Right lobe of liver (tissue), 6 donors: ENCODE measurements at regions not wholly inside any gene's neighbourhood (a gene's known extent, or its start where the extent isn't known, plus 50 kb on each side); places are given as distances from the start of the nearest gene placed in this dataset.

ENCODE experiments used
- ATAC-seq, 4 donors: fragments of 200-7000 bp; cut with Tn5 transposase; one replicate each; pipeline ENCODE4 v1.9.1; 2020; ENCODE audit warnings: mild to moderate bottlenecking in 4 of 4, moderate library complexity in 4 of 4
- DNase-seq, 3 donors: peaks; one replicate each; pipeline ENCODE4 v3.0.0-alpha.2; 2020
- H3K27ac ChIP-seq, 3 donors: fragments of 200-600 bp; one replicate each; pipeline ENCODE4 v1.8.0; 2022
- H3K27me3 ChIP-seq, 2 donors: fragments of 200-600 bp; one replicate each; pipeline ENCODE4 v1.8.0; 2022
- H3K36me3 ChIP-seq, 4 donors: fragments of 200-600 bp; sonication (generic) in 1 of 4; one replicate each; pipeline versions ENCODE4 v1.5.1 to v1.8.0; 2017 to 2022; ENCODE audit warnings: control low read depth in 1 of 4
- H3K4me1 ChIP-seq, 4 donors: fragments of 200-600 bp; sonication (generic) in 1 of 4; one replicate each; pipeline versions ENCODE4 v1.5.1 to v1.8.0; 2017 to 2022; ENCODE audit warnings: control low read depth in 1 of 4
- H3K4me3 ChIP-seq, 3 donors: fragments of 200-600 bp; one replicate each; pipeline ENCODE4 v1.8.0; 2022
- H3K9me3 ChIP-seq, 4 donors: fragments of 200-600 bp; sonication (generic) in 1 of 4; one replicate each; pipeline versions ENCODE4 v1.5.1 to v1.8.0; 2017 to 2022; ENCODE audit warnings: control low read depth in 1 of 4
- POLR2A ChIP-seq: fragments of 450-650 bp; IDR thresholded peaks from one replicate; pipeline ENCODE4 v1.6.1; 2017; ENCODE audit warnings: antibody characterized with exemption, mild to moderate bottlenecking
- WGBS: methylation state at CpG from one replicate; pipeline ENCODE4 v1.1.6; 2018; ENCODE audit warnings: low coverage, low lambda C conversion rate; ENCODE audit not compliant: insufficient coverage; ENCODE audit errors: missing lambda C conversion rate; 5-methylcytosine and 5-hydroxymethylcytosine counted together
- intact Hi-C, 2 donors: fragments of 100-400 bp; cut with DNase I; formaldehyde crosslinking; loops; one replicate each; pipeline versions ENCODE4 v1.11.2 to v1.14.1; 2022
- TF ChIP-seq, protein P1 (sequence below), 4 donors: fragments of 200-600 bp in 3 of 4; fragments of 450-650 bp in 1 of 4; IDR thresholded peaks; one replicate each; pipeline versions ENCODE4 v1.5.1 to v1.8.0; 2016 to 2022; ENCODE audit warnings: antibody characterized with exemption in 4 of 4, mild to moderate bottlenecking in 2 of 4
- donor health status: DM: no; HTN: yes; CAD: no.
- donor health status: DM: no; HTN: no; CAD: no.
- donor health status: DM: no; HTN: no; CAD: no.
- donor health status: DM: no; HTN: yes; CAD: no.
- donor health status: DM: no; HTN: yes; CAD: no.

- TF ChIP-seq POLR2A: no peak
- TF ChIP-seq, protein P1, sequence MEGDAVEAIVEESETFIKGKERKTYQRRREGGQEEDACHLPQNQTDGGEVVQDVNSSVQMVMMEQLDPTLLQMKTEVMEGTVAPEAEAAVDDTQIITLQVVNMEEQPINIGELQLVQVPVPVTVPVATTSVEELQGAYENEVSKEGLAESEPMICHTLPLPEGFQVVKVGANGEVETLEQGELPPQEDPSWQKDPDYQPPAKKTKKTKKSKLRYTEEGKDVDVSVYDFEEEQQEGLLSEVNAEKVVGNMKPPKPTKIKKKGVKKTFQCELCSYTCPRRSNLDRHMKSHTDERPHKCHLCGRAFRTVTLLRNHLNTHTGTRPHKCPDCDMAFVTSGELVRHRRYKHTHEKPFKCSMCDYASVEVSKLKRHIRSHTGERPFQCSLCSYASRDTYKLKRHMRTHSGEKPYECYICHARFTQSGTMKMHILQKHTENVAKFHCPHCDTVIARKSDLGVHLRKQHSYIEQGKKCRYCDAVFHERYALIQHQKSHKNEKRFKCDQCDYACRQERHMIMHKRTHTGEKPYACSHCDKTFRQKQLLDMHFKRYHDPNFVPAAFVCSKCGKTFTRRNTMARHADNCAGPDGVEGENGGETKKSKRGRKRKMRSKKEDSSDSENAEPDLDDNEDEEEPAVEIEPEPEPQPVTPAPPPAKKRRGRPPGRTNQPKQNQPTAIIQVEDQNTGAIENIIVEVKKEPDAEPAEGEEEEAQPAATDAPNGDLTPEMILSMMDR (IDR thresholded peaks at IDR 0.05): no peak
- Histone ChIP-seq H3K27ac (no peak overlapping the region), H3K4me3 (no peak overlapping the region), H3K27me3 (no peaks in the 10 kb centered on the region), H3K4me1 (no peaks in the 10 kb centered on the region), H3K9me3 (no peaks in the 10 kb centered on the region), H3K36me3 (no peaks in the 10 kb centered on the region)
- 70% methylated on average over 7 of the region's 8 CpGs for WGBS
- no peak for DNase-seq
- intact Hi-C loops: no loop called here
- ATAC-seq: no peak
Observed at GRCh38 chr3:170699158-170700053, 113.5 kb upstream of the SLC7A14 start.

- TF ChIP-seq, protein P1 (IDR thresholded peaks at IDR 0.05): no peak
- TF ChIP-seq POLR2A: no peak
- no peaks in the 10 kb centered on the region for H3K27me3 ChIP-seq
- ATAC-seq (no peak), DNase-seq (no peak)
- H3K4me3 ChIP-seq: no peak overlapping the region
- intact Hi-C loops: no loop called here
- no peak overlapping the region for H3K27ac ChIP-seq
- WGBS: 54% methylated on average over 3 of the region's 3 CpGs
- H3K9me3 ChIP-seq: no peaks in the 10 kb centered on the region
- H3K36me3 ChIP-seq: no peaks in the 10 kb centered on the region
- no peaks in the 10 kb centered on the region for H3K4me1 ChIP-seq
Observed at GRCh38 chr3:170697908-170698307, 112.0 kb upstream of the SLC7A14 start.

DNA sequence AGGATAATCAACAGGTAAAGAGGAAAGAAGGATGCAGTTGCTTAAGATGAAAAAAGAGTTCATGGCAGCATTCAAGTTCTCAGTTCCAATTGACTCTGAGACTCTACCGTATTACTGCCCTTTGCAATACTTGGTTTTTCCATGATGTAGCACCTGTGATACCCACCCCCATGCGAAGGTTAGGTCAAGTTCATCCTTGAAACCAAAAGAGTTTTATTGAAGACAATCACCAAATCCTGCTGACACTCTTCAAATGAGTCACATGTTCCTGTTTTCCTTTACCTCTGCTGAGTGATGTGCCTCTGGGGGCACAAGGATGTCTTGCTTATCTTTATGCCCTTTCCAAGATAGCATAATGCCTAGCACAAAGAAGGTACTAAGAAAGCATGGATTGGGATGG is 111.3 kb upstream of the SLC7A14 start:
- DNase-seq: no peak
- ATAC-seq: no peak
- Histone ChIP-seq H3K4me3 (no peak overlapping the region), H3K9me3 (no peaks in the 10 kb centered on the region), H3K4me1 (no peaks in the 10 kb centered on the region), H3K36me3 (no peaks in the 10 kb centered on the region), H3K27ac (no peak overlapping the region), H3K27me3 (no peaks in the 10 kb centered on the region)
- intact Hi-C loops: no loop called here
- no peak for TF ChIP-seq POLR2A
- TF ChIP-seq, protein P1 (IDR thresholded peaks at IDR 0.05): no peak
- 76% methylated on average over 2 of the region's 2 CpGs for WGBS

DNA sequence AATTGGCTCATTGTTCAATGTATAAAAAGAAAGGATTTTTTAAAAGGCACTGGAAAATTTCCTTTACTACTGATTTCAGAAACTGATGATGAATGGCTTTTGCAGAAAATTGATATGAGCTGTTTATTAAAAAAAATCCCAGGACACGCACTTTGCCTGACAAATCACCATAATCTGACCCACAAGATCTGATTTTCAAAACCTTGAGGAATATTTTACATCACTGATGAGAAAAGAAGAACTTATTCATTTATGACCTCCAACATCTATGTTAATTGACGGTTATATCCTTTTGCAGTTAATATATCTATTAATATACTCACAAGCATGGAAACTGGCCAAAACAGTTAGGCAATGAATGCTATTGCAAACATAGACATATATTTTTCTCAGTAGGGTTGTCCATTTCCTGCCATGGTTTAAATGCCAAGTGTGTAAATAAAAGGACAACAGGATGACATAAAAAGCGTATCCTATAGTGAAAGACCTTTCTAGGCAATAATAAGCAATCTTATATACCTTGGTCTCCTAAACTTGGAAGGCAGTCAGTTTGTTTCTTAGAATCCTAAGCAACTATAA is 109.7 kb upstream of the SLC7A14 start:
- ATAC-seq (no peak), DNase-seq (no peak)
- no peaks in the 10 kb centered on the region for H3K27me3 ChIP-seq
- intact Hi-C loops: no loop called here
- 80% methylated on average over 3 of the region's 3 CpGs for WGBS
- no peaks in the 10 kb centered on the region for H3K36me3 ChIP-seq
- TF ChIP-seq POLR2A: no peak
- TF ChIP-seq, protein P1 (IDR thresholded peaks at IDR 0.05): no peak
- H3K9me3 ChIP-seq: no peaks in the 10 kb centered on the region
- H3K4me3 ChIP-seq: no peak overlapping the region
- H3K4me1 ChIP-seq: no peaks in the 10 kb centered on the region
- H3K27ac ChIP-seq: no peak overlapping the region
